H9 (cell line): ENCODE measurements at regions not wholly inside any gene's neighbourhood (a gene's known extent, or its start where the extent isn't known, plus 50 kb on each side); places are given as distances from the start of the nearest gene placed in this dataset.

ENCODE experiments used
- DNase-seq: peaks from one replicate; pipeline ENCODE4 v3.0.0-alpha.2; 2017
- H2AFZ ChIP-seq: one replicate; pipeline ENCODE4 v1.6.1; 2013; ENCODE audit warnings: mild to moderate bottlenecking, low read length, control low read depth, moderate library complexity
- H2AK5ac ChIP-seq: 2 replicates; pipeline ENCODE4 v1.6.1; 2013; ENCODE audit warnings: low read length, control low read depth, mixed read lengths; ENCODE audit not compliant: insufficient read length
- H2BK120ac ChIP-seq: one replicate; pipeline ENCODE4 v1.6.1; 2013; ENCODE audit warnings: low read depth, mild to moderate bottlenecking, low read length, control low read depth, inconsistent platforms; ENCODE audit not compliant: poor library complexity, severe bottlenecking
- H2BK12ac ChIP-seq: 2 replicates; pipeline ENCODE4 v1.6.1; 2013; ENCODE audit warnings: low read length, control low read depth, mixed read lengths, low read depth; ENCODE audit not compliant: insufficient read length
- H2BK15ac ChIP-seq: 2 replicates; pipeline ENCODE4 v1.6.1; 2013; ENCODE audit warnings: low read depth, low read length, control low read depth
- H2BK20ac ChIP-seq: one replicate; pipeline ENCODE4 v1.6.1; 2013; ENCODE audit warnings: low read depth, mild to moderate bottlenecking, low read length, control low read depth, inconsistent platforms; ENCODE audit not compliant: poor library complexity, severe bottlenecking
- H2BK5ac ChIP-seq: 2 replicates; pipeline ENCODE4 v1.6.1; 2013; ENCODE audit warnings: low read length, control low read depth, mixed read lengths; ENCODE audit not compliant: insufficient read length
- H3K14ac ChIP-seq: 2 replicates; pipeline ENCODE4 v1.6.1; 2013; ENCODE audit warnings: low read length, control low read depth; ENCODE audit not compliant: insufficient read depth
- H3K18ac ChIP-seq: 2 replicates; pipeline ENCODE4 v1.6.1; 2013; ENCODE audit warnings: low read depth, mild to moderate bottlenecking, mixed read lengths, low read length, control low read depth; ENCODE audit not compliant: insufficient read length
- H3K23ac ChIP-seq: 2 replicates; pipeline ENCODE4 v1.6.1; 2013; ENCODE audit warnings: low read length, control low read depth, mixed read lengths, low read depth; ENCODE audit not compliant: insufficient read length
- H3K23me2 ChIP-seq: 2 replicates; pipeline ENCODE4 v1.6.1; 2013; ENCODE audit warnings: low read depth, mild to moderate bottlenecking, mixed read lengths, low read length, control low read depth; ENCODE audit not compliant: insufficient read length, poor library complexity, severe bottlenecking
- H3K27ac ChIP-seq: 2 replicates; pipeline ENCODE4 v1.5.1; 2013; ENCODE audit warnings: low read length, control low read depth, mixed read lengths, low read depth; ENCODE audit not compliant: insufficient read length
- H3K27me3 ChIP-seq: 2 replicates; pipeline ENCODE4 v1.6.1; 2013; ENCODE audit warnings: low read length, control low read depth, inconsistent platforms; ENCODE audit not compliant: insufficient read depth
- H3K4ac ChIP-seq: 2 replicates; pipeline ENCODE4 v1.6.1; 2013; ENCODE audit warnings: low read depth, mild to moderate bottlenecking, control low read depth, inconsistent platforms, low read length, moderate library complexity
- H3K4me1 ChIP-seq: 2 replicates; pipeline ENCODE4 v1.6.1; 2013; ENCODE audit warnings: low read length, control low read depth, inconsistent platforms; ENCODE audit not compliant: insufficient read depth
- H3K4me2 ChIP-seq: 2 replicates; pipeline ENCODE4 v1.6.1; 2013; ENCODE audit warnings: low read length, control low read depth, mixed read lengths; ENCODE audit not compliant: insufficient read length, insufficient read depth
- H3K56ac ChIP-seq: 2 replicates; pipeline ENCODE4 v1.6.1; 2013; ENCODE audit warnings: low read depth, mild to moderate bottlenecking, mixed read lengths, low read length, control low read depth; ENCODE audit not compliant: insufficient read length
- H3K79me1 ChIP-seq: 2 replicates; pipeline ENCODE4 v1.6.1; 2013; ENCODE audit warnings: low read depth, mild to moderate bottlenecking, moderate library complexity, low read length, control low read depth, inconsistent platforms; ENCODE audit not compliant: insufficient read depth, poor library complexity, severe bottlenecking
- H3K79me2 ChIP-seq: 2 replicates; pipeline ENCODE4 v1.6.1; 2013; ENCODE audit warnings: low read length, control low read depth, inconsistent platforms; ENCODE audit not compliant: insufficient read depth
- H3K9ac ChIP-seq: 2 replicates; pipeline ENCODE4 v1.6.1; 2013; ENCODE audit warnings: low read length, control low read depth, mixed read lengths; ENCODE audit not compliant: insufficient read length; ENCODE audit errors: extremely low read depth
- H3K9me3 ChIP-seq: one replicate; pipeline ENCODE4 v1.6.1; 2013; ENCODE audit warnings: low read depth, low read length, inconsistent platforms; ENCODE audit not compliant: control insufficient read depth
- H3T11ph ChIP-seq: one replicate; pipeline ENCODE4 v1.6.1; 2013; ENCODE audit warnings: mild to moderate bottlenecking, low read length, control low read depth, inconsistent platforms
- H4K20me1 ChIP-seq: one replicate; pipeline ENCODE4 v1.6.1; 2013; ENCODE audit not compliant: control insufficient read depth, insufficient read length, insufficient read depth
- H4K5ac ChIP-seq: 2 replicates; pipeline ENCODE4 v1.6.1; 2013; ENCODE audit warnings: low read depth, mild to moderate bottlenecking, mixed read lengths, low read length, control low read depth; ENCODE audit not compliant: insufficient read length
- H4K8ac ChIP-seq: replicated peaks from 2 replicates; pipeline ENCODE4 v1.6.1; 2013; ENCODE audit warnings: low read length, control low read depth, mixed read lengths, low read depth; ENCODE audit not compliant: insufficient read length
- H4K91ac ChIP-seq: 2 replicates; pipeline ENCODE4 v1.6.1; 2013; ENCODE audit warnings: low read depth, mild to moderate bottlenecking, moderate library complexity, mixed read lengths, low read length, control low read depth; ENCODE audit not compliant: insufficient read length
- H3K27ac Mint-ChIP-seq, 3 experiments: 2 replicates in 2 of 3; 3 replicates in 1 of 3; pipeline ENCODE4 v1.8.0; 2020 to 2021; ENCODE audit warnings: mixed read lengths in 3 of 3, mild to moderate bottlenecking in 1 of 3, moderate library complexity in 1 of 3
- H3K27me3 Mint-ChIP-seq: 2 replicates; pipeline ENCODE4 v1.8.0; 2021; ENCODE audit warnings: low read depth, mild to moderate bottlenecking, moderate library complexity, mixed read lengths
- H3K36me3 Mint-ChIP-seq, 3 experiments: 2 replicates in 2 of 3; 3 replicates in 1 of 3; pipeline ENCODE4 v1.8.0; 2020 to 2021; ENCODE audit warnings: low read depth in 3 of 3, mixed read lengths in 3 of 3; ENCODE audit not compliant: insufficient read depth in 1 of 3
- H3K4me1 Mint-ChIP-seq, 2 experiments: 2 replicates each; pipeline ENCODE4 v1.8.0; 2020; ENCODE audit warnings: mixed read lengths in 2 of 2
- H3K4me3 Mint-ChIP-seq, 2 experiments: 2 replicates in 1 of 2; 3 replicates in 1 of 2; pipeline ENCODE4 v1.8.0; 2020 to 2021; ENCODE audit warnings: mild to moderate bottlenecking in 2 of 2, mixed read lengths in 2 of 2, moderate library complexity in 1 of 2
- H3K9me3 Mint-ChIP-seq, 2 experiments: 2 replicates in 1 of 2; 3 replicates in 1 of 2; pipeline ENCODE4 v1.8.0; 2020; ENCODE audit warnings: mild to moderate bottlenecking in 2 of 2, mixed read lengths in 2 of 2, moderate library complexity in 1 of 2
- WGBS: extraction: QIAGEN DNeasy Blood & Tissue Kit; methylation state at CpG from one replicate; pipeline ENCODE4 v1.1.7; 2013; ENCODE audit warnings: missing lambda C conversion rate, low lambda C conversion rate, mixed read lengths; ENCODE audit not compliant: insufficient read length; ENCODE audit errors: extremely low coverage; 5-methylcytosine and 5-hydroxymethylcytosine counted together
- TF ChIP-seq, protein P1 (sequence below): fragments of 200-600 bp; sonication (generic); conservative IDR thresholded peaks from 3 replicates; pipeline ENCODE4 v1.8.0; 2021; ENCODE audit warnings: antibody characterized with exemption, mild to moderate bottlenecking

DNA sequence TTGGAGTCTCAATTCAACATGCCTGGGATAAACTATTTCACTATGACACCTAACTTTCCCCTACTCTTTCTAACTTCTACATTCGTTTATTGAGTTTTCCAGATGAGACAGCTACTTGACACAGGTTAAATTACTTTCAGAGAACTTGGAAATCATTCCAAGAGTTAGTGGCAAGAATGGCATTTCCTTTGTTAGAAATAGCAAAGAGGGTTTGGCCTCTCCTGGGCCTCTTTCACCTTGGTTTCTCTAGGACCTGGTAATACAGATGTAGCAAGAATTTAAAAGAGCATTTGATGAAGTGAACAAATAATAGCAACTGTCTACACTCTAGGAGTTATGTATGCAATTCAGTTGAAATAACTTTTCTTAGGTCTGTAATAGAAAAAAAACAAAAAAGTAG lies 748.9 kb downstream of the MECOM start:
- no peak overlapping the region for H3T11ph ChIP-seq
- no peak overlapping the region for H3K27ac ChIP-seq
- H3K4ac ChIP-seq, result no peak overlapping the region
- H3K23ac ChIP-seq, result no peak overlapping the region
- H2BK120ac ChIP-seq, result no peak overlapping the region
- H3K9ac ChIP-seq, result no peak overlapping the region
- no CpG with 5 or more reads among the region's 1 CpG for WGBS
- DNase-seq, result no peak
- H3K56ac ChIP-seq, result no peak overlapping the region
- H3K4me1 Mint-ChIP-seq, result peaks cover 0 to 3% of the 10 kb centered on the region in 2 experiments; a peak in 2 of 4 replicates
- no peaks in the 10 kb centered on the region for H3K36me3 Mint-ChIP-seq
- no peak overlapping the region for H3K18ac ChIP-seq
- no peaks in the 10 kb centered on the region for H3K23me2 ChIP-seq
- H3K27me3 Mint-ChIP-seq, result no peaks in the 10 kb centered on the region
- no peaks in the 10 kb centered on the region for H3K79me2 ChIP-seq
- H4K91ac ChIP-seq, result no peak overlapping the region
- H3K9me3 ChIP-seq, result no peaks in the 10 kb centered on the region
- no peak overlapping the region for H2BK15ac ChIP-seq
- TF ChIP-seq, protein P1, sequence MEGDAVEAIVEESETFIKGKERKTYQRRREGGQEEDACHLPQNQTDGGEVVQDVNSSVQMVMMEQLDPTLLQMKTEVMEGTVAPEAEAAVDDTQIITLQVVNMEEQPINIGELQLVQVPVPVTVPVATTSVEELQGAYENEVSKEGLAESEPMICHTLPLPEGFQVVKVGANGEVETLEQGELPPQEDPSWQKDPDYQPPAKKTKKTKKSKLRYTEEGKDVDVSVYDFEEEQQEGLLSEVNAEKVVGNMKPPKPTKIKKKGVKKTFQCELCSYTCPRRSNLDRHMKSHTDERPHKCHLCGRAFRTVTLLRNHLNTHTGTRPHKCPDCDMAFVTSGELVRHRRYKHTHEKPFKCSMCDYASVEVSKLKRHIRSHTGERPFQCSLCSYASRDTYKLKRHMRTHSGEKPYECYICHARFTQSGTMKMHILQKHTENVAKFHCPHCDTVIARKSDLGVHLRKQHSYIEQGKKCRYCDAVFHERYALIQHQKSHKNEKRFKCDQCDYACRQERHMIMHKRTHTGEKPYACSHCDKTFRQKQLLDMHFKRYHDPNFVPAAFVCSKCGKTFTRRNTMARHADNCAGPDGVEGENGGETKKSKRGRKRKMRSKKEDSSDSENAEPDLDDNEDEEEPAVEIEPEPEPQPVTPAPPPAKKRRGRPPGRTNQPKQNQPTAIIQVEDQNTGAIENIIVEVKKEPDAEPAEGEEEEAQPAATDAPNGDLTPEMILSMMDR, result no peak
- no peak overlapping the region; a peak in 1 of 7 replicates for H3K27ac Mint-ChIP-seq
- no peaks in the 10 kb centered on the region for H3K79me1 ChIP-seq
- no peaks in the 10 kb centered on the region for H3K27me3 ChIP-seq
- H2BK5ac ChIP-seq, result no peak overlapping the region
- H4K8ac ChIP-seq, result no peak overlapping the region
- no peak overlapping the region for H3K4me3 Mint-ChIP-seq
- no peak overlapping the region for H2AFZ ChIP-seq
- H4K5ac ChIP-seq, result no peak overlapping the region
- no peak overlapping the region for H3K4me2 ChIP-seq
- no peaks in the 10 kb centered on the region for H4K20me1 ChIP-seq
- no peak overlapping the region for H2BK20ac ChIP-seq
- H3K4me1 ChIP-seq, result no peaks in the 10 kb centered on the region
- no peak overlapping the region for H2BK12ac ChIP-seq
- H2AK5ac ChIP-seq, result no peak overlapping the region
- H3K14ac ChIP-seq, result no peak overlapping the region
- H3K9me3 Mint-ChIP-seq, result no peaks in the 10 kb centered on the region
